ENCODE measurements at regions not wholly inside any gene's neighbourhood (a gene's known extent, or its start where the extent isn't known, plus 50 kb on each side); places are given as distances from the start of the nearest gene placed in this dataset.
A peak's percentile ranks its signal among the peaks of the same experiment; 100 is the strongest.
"Not testable (repeated sequence)": the region's sequence is repeated elsewhere in the genome, so short reads cannot be mapped to it uniquely, and the experiment has no call there.

DNA sequence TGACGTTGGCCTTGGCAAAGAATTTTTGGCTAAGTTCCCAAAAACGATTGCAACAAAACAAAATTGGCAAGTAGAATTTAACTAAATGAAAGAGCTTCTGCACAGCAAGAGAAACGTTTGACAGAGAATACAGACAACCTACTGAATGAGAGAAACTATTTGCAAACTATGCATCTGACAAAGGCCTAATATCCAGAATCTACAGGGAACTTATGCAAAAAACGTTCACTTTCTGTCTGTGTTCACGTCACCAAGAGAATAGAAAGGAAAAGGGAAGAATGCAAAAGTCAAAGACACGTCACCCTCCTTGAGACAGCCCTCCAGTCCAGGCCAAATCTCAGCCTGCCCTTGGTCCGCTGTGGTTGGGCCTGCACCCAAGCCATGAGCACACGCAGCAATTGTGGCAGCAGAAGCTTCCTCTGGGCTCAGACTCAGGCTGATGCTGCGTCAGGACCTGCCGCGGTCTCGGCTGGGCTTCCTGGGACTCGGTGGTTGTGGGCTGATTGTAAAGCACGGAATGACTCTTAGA, 106.6 kb upstream of the SAMD11 start:
- not testable (repeated sequence) for DNase-seq

GRCh38 chr1:817658-818617, 105.8 kb upstream of the SAMD11 start:
- not testable (repeated sequence) for DNase-seq

GRCh38 chr1:818618-819291, 105.0 kb upstream of the SAMD11 start:
- DNase-seq, result no peak

- DNase-seq, result no peak
Observed at GRCh38 chr1:820962-821361, 102.8 kb upstream of the SAMD11 start.

DNA sequence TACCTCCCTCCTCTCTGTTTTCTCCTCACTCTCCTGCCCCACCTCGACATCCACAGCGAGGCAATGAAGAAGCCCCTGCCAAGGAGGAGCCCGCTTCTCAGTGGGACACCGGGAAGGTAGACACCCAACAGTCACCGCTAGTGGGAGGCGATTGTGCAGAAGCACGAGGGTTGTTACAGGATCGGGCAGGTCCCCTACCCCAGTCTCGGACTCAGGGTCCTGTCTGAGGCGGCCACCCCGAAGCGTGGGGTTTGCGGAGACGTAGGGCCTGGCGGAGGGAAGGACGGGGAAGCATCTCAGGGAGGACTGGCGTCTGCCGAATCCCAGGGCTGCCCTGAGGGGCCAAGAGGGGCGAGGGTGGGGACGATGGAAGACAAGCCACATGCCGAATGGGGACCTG, 96.9 kb upstream of the SAMD11 start:
- DNase-seq, result not testable (repeated sequence)

GRCh38 chr1:827211-828063, 96.3 kb upstream of the SAMD11 start:
- peak; percentile 96 for DNase-seq

GRCh38 chr1:829324-829723, 94.4 kb upstream of the SAMD11 start:
- DNase-seq, result not testable (repeated sequence)

DNA sequence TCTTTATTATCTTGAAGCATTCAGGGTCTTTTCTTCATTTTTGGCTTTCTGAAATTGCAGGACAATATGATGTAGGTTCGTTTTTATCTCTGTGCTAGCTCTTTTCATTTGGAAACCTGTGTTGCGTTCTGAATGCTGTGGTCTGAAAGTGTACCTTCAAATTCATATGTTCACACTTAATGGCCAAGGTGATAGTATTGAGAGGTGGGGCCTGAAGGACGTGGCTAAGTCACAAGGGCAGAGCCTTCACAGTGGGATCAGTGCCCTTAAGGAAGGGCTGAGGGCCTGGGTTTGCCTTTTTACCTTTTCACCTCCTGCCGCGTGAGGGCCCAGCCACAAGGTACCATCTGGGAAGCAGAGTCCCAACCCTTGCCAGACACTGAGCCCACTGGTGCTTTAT, 93.8 kb upstream of the SAMD11 start:
- DNase-seq, result not testable (repeated sequence)

- not testable (repeated sequence) for DNase-seq
Observed at GRCh38 chr1:830750-831149, 93.0 kb upstream of the SAMD11 start.

GRCh38 chr1:831522-831921, 92.2 kb upstream of the SAMD11 start:
- DNase-seq, result no peak

DNA sequence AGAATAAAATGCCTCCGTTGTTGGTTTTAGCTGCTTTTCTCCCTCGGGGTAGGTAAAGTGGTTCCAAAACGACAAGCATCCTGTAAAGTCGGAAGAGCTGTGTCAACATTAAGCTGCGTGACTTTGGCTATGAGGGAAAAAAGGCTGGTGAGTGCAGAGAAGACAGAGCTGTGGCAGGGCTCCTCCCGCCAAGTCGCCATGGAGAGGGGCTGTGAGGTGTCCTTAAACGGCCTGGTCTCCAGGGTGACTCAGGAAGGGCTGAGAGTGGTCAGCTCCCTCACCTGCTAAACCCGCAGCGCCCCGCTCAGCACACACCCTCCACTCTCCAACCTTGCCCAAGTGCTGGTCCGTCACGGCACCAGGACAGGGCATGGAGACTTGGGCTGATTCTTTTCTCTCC, 91.6 kb upstream of the SAMD11 start:
- no peak for DNase-seq

DNA sequence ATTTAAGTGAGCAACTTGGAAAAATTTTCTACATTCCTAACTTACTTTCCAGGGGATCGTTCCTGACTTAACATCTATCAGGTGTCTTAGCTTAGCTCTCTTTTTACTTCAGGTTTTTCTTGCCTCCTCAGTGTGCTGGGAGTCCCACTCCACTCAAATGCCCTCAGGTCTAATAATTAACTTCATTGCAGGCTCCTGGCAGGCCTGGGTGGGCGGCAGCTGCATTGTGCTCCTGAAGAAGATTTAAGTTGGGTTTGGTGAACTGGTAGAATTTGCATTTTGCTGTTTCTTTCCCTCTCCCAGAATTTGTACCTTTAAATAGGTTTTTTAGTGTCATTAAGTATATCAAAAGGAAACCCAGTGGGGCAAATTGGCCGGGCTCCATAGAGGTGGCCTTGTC, 90.5 kb upstream of the SAMD11 start:
- DNase-seq, result not testable (repeated sequence)

- not testable (repeated sequence) for DNase-seq
Observed at GRCh38 chr1:835509-835908, 88.2 kb upstream of the SAMD11 start.

DNA sequence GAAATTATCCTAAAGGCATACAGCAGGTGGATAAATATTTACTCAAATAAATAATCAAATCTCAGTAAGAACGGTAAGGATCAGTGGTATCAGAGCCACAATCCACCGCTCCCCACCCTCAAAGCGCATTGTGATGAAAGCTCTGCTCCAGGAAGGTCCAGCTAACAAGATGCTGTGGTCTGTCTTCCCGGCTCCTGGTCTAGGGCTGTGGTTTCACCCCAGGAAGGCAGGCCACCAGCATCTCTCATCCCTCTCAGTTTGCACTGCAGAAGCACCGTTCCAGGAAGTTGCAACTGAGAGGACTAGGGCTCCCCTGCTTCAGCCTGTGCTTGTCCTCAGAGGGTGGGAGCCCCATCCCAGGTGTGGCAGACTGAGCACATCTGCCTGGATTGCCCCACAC, 86.1 kb upstream of the SAMD11 start:
- not testable (repeated sequence) for DNase-seq

DNA sequence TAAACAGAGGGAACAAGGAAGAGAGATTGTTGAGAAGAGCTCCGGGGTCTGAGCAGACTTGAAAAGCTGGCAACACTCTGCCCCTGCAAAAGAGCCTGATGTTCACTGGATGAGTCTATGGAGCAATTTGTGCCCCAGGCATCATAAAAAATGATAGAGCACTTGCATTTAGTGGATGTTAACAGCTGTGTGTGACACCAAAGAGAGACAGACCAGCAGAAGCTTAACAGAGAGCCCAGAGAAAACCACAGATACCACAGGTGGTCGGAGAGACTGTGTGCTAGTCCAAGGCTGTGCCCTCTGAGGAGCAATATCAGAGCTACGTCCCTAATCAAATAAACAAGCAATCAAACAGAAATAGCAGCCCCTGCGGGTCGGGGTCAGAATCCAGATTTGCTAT, 85.4 kb upstream of the SAMD11 start:
- not testable (repeated sequence) for DNase-seq

DNA sequence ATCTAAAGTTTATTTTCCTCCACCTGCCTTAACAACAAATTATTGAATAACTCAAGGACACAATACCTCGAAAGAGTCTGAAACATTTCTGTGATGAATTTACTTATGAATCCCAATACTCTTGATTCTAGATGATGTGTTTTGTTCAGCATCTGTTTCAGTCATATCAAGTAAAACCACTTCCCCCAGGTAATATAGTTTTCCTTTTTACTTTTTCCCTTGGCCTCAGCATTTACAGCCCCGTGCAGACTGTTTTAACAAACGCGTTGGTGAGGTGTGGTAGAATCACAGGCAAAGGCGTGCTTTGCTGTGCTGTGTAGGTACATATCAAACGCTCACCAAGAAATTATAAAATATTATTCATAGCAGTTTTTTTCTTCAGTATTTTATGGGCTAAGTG, 83.1 kb upstream of the SAMD11 start:
- not testable (repeated sequence) for DNase-seq

- not testable (repeated sequence) for DNase-seq
Observed at GRCh38 chr1:841671-842425, 81.9 kb upstream of the SAMD11 start.

- DNase-seq, result peak; percentile 17
Observed at GRCh38 chr1:842799-843198, 80.9 kb upstream of the SAMD11 start.

- not testable (repeated sequence) for DNase-seq
Observed at GRCh38 chr1:843946-844345, 79.8 kb upstream of the SAMD11 start.

- DNase-seq, result peak; percentile 67
Observed at GRCh38 chr1:844472-845026, 79.2 kb upstream of the SAMD11 start.

DNA sequence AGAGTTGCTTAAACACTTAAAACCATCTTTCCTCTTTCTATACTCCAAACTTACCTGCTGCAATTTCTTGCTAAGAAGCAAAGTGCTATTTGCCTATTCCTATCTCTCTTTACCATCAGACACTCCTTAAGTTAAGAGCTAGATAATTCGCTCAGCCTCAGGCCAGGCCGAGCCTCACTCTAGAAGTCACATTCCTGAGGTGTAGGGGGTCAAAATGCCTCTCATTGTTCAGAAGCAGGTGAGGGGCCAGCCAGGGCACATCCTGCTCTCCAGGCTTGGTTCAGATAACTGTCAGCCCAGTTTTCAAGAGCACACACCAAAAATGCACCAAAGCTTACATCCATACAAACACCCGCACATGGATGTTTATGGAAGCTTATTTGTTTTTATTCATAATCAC, 78.1 kb upstream of the SAMD11 start:
- DNase-seq, result not testable (repeated sequence)

- not testable (repeated sequence) for DNase-seq
Observed at GRCh38 chr1:849873-850272, 73.8 kb upstream of the SAMD11 start.
